ENCODE measurements at regions not wholly inside any gene's neighbourhood (a gene's known extent, or its start where the extent isn't known, plus 50 kb on each side); places are given as distances from the start of the nearest gene placed in this dataset.
"Not testable (repeated sequence)": the region's sequence is repeated elsewhere in the genome, so short reads cannot be mapped to it uniquely, and the experiment has no call there.

GRCh38 chr10:109312555-109312954 lies 610.8 kb downstream of the XPNPEP1 start:
- not testable (repeated sequence) for H3F3A ChIP-seq (ENCODE audit: insufficient read depth, low read length, poor library complexity, severe bottlenecking); H3K27ac ChIP-seq (ENCODE audit: low read length); H3K4me2 ChIP-seq (ENCODE audit: low read length); H3K9ac ChIP-seq (ENCODE audit: low read length); H3K27me3 ChIP-seq (ENCODE audit: insufficient read depth, low read depth, low read length); H4K20me1 ChIP-seq (ENCODE audit: insufficient read depth); H3K79me2 ChIP-seq (replicated peaks; ENCODE audit: insufficient read depth, low read length); H3K36me3 ChIP-seq (ENCODE audit: insufficient read depth, low read length); H3K9me3 ChIP-seq (ENCODE audit: low read length); H3K9me2 ChIP-seq (ENCODE audit: insufficient read depth, low read length); H2AFZ ChIP-seq (ENCODE audit: low read depth, low read length); H3K4me3 ChIP-seq (ENCODE audit: low read length)

- Histone ChIP-seq H3K9ac (ENCODE audit: low read length) (no peak overlapping the region), H2AFZ (ENCODE audit: low read depth, low read length) (no peak overlapping the region), H3K9me2 (ENCODE audit: insufficient read depth, low read length) (no peaks in the 10 kb centered on the region), H4K20me1 (ENCODE audit: insufficient read depth) (no peaks in the 10 kb centered on the region), H3K27me3 (ENCODE audit: insufficient read depth, low read depth, low read length) (no peaks in the 10 kb centered on the region), H3K4me2 (ENCODE audit: low read length) (no peak overlapping the region), H3K36me3 (ENCODE audit: insufficient read depth, low read length) (no peaks in the 10 kb centered on the region), H3F3A (ENCODE audit: insufficient read depth, low read length, poor library complexity, severe bottlenecking) (no peaks in the 10 kb centered on the region), H3K79me2 (replicated peaks; ENCODE audit: insufficient read depth, low read length) (no peaks in the 10 kb centered on the region), H3K4me3 (ENCODE audit: low read length) (no peak overlapping the region), H3K9me3 (ENCODE audit: low read length) (no peaks in the 10 kb centered on the region), H3K27ac (ENCODE audit: low read length) (no peak overlapping the region)
- TF ChIP-seq POLR2AphosphoS5 (IDR thresholded peaks at IDR 0.05): no peak
- TF ChIP-seq EZH2 (IDR thresholded peaks at IDR 0.05; ENCODE audit: borderline replicate concordance, insufficient read depth, low read length, poor library complexity, severe bottlenecking): no peak
- TF ChIP-seq RAD21 (conservative IDR thresholded peaks at IDR 0.05): no peak
- no peak for TF ChIP-seq TAF1 (IDR thresholded peaks at IDR 0.05; ENCODE audit: low read depth)
- TF ChIP-seq SMC3 (conservative IDR thresholded peaks at IDR 0.05; ENCODE audit: poor library complexity): no peak
- TF ChIP-seq EP300 (conservative IDR thresholded peaks at IDR 0.05; ENCODE audit: poor library complexity, severe bottlenecking): no peak
- TF ChIP-seq REST (IDR thresholded peaks at IDR 0.05; ENCODE audit: borderline replicate concordance): no peak
- TF ChIP-seq CTCF (IDR thresholded peaks at IDR 0.05; ENCODE audit: poor library complexity, severe bottlenecking): no peak
- no peak for TF ChIP-seq MXI1 (conservative IDR thresholded peaks at IDR 0.05; ENCODE audit: poor library complexity, severe bottlenecking)
These were observed 614.3 kb downstream of the XPNPEP1 start for GRCh38 chr10:109308971-109309370.

GRCh38 chr10:109307102-109307501 lies 616.2 kb downstream of the XPNPEP1 start:
- H3K9me2 ChIP-seq (ENCODE audit: insufficient read depth, low read length); H3K27ac ChIP-seq (ENCODE audit: low read length); H3K4me2 ChIP-seq (ENCODE audit: low read length); H2AFZ ChIP-seq (ENCODE audit: low read depth, low read length); H3F3A ChIP-seq (ENCODE audit: insufficient read depth, low read length, poor library complexity, severe bottlenecking); H3K79me2 ChIP-seq (replicated peaks; ENCODE audit: insufficient read depth, low read length); H3K4me3 ChIP-seq (ENCODE audit: low read length); H3K9me3 ChIP-seq (ENCODE audit: low read length); H3K27me3 ChIP-seq (ENCODE audit: insufficient read depth, low read depth, low read length); H3K9ac ChIP-seq (ENCODE audit: low read length); H4K20me1 ChIP-seq (ENCODE audit: insufficient read depth); H3K36me3 ChIP-seq (ENCODE audit: insufficient read depth, low read length): not testable (repeated sequence)
